Peyer's patch (tissue), 4 donors: ENCODE measurements at regions not wholly inside any gene's neighbourhood (a gene's known extent, or its start where the extent isn't known, plus 50 kb on each side); places are given as distances from the start of the nearest gene placed in this dataset.

Source experiments
- POLR2A ChIP-seq, 2 donors: fragments of 450-650 bp; IDR thresholded peaks; one replicate each; pipeline ENCODE4 v1.5.1; 2017; ENCODE audit warnings: antibody characterized with exemption in 2 of 2, mild to moderate bottlenecking in 2 of 2, moderate library complexity in 2 of 2
- TF ChIP-seq, protein P1 (sequence below), 6 experiments: fragments of 450-650 bp in 4 of 6; fragments of 200-600 bp in 2 of 6; sonication (generic) in 1 of 6; IDR thresholded peaks; one replicate each; pipeline ENCODE4 v1.5.1; 2017 to 2019; ENCODE audit warnings: antibody characterized with exemption in 6 of 6, mild to moderate bottlenecking in 3 of 6, moderate library complexity in 1 of 6

DNA sequence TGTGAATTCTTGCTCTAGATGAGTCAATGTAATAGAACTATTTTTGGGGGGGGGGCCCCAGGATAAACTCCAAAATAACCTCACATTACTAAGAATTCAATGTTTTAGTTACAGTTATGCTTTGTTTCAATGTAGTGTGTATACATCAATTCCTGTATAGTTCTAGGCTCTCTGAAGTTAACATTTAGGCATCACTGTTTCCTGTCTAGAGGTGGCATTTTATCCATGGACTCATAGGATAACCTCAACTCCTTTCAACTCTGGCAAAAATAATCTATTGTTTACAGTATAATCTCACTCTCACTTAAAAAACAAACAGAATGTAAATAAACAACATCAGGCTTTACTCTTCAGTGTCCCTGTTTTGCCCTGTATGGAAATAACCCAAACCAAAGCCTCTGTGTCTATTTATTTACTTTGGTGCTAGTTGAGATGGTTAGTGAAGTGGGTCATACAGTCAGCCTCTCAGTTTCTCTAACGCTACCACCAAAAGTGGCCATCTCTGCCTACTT, 79.3 kb upstream of the MMADHC start:
- no peak for TF ChIP-seq POLR2A (IDR thresholded peaks at IDR 0.05)
- TF ChIP-seq, protein P1, sequence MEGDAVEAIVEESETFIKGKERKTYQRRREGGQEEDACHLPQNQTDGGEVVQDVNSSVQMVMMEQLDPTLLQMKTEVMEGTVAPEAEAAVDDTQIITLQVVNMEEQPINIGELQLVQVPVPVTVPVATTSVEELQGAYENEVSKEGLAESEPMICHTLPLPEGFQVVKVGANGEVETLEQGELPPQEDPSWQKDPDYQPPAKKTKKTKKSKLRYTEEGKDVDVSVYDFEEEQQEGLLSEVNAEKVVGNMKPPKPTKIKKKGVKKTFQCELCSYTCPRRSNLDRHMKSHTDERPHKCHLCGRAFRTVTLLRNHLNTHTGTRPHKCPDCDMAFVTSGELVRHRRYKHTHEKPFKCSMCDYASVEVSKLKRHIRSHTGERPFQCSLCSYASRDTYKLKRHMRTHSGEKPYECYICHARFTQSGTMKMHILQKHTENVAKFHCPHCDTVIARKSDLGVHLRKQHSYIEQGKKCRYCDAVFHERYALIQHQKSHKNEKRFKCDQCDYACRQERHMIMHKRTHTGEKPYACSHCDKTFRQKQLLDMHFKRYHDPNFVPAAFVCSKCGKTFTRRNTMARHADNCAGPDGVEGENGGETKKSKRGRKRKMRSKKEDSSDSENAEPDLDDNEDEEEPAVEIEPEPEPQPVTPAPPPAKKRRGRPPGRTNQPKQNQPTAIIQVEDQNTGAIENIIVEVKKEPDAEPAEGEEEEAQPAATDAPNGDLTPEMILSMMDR (IDR thresholded peaks at IDR 0.05) = no peak
